H1 (cell line): ENCODE measurements at regions not wholly inside any gene's neighbourhood (a gene's known extent, or its start where the extent isn't known, plus 50 kb on each side); places are given as distances from the start of the nearest gene placed in this dataset.

Experiments used
- SRF ChIP-seq: IDR thresholded peaks from 2 replicates; pipeline ENCODE4 v1.6.1; 2011; ENCODE audit warnings: mild to moderate bottlenecking, low read depth, low read length, moderate library complexity
- ZNF274 ChIP-seq: IDR thresholded peaks from 2 replicates; pipeline ENCODE4 v1.7.0; 2012; ENCODE audit warnings: low read length, borderline replicate concordance; ENCODE audit errors: extremely low read depth

DNA sequence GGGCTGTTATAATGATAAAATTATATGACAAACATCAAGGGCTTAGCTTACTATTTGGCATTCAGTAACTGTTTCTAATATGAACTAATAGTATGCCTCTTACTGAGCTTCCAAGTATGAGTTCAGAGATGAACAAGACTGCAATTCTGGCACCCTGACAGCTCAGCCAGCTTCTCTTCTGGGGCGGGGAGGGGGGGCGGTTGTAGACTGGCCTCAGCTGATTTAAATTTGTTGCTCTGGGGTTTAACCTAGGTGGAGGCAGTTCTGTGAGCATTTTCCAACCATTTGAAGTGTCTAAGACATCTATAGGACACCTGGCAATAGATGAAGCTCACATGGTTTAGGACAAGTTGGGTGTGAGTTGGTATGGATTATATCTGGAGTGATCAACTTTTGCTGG is 401.9 kb downstream of the QKI start (continued):
- TF ChIP-seq SRF (no peak), ZNF274 (no peak)
